Smooth muscle cell of the brain vasculature (primary cell): ENCODE measurements at regions not wholly inside any gene's neighbourhood (a gene's known extent, or its start where the extent isn't known, plus 50 kb on each side); places are given as distances from the start of the nearest gene placed in this dataset.
"Not testable (repeated sequence)": the region's sequence is repeated elsewhere in the genome, so short reads cannot be mapped to it uniquely, and the experiment has no call there.

Source experiments
- DNase-seq: peaks from one replicate; pipeline ENCODE4 v3.0.0-alpha.2; 2012; ENCODE audit warnings: low read depth, low spot score

GRCh38 chr1:238379446-238379845 is 488.7 kb upstream of the ZP4 start:
- not testable (repeated sequence) for DNase-seq

GRCh38 chr1:238377280-238377919 is 486.7 kb upstream of the ZP4 start:
- DNase-seq: no peak

GRCh38 chr1:238370599-238370998 is 479.9 kb upstream of the ZP4 start:
- DNase-seq: no peak

GRCh38 chr1:238364214-238364892 is 473.6 kb upstream of the ZP4 start:
- DNase-seq: no peak

GRCh38 chr1:238360474-238360873 is 469.8 kb upstream of the ZP4 start:
- DNase-seq: no peak

- DNase-seq: no peak
These were observed 459.7 kb upstream of the ZP4 start for GRCh38 chr1:238350471-238350870.

- DNase-seq: no peak
These were observed 455.6 kb upstream of the ZP4 start for GRCh38 chr1:238346340-238346739.

- DNase-seq: no peak
These were observed 455.1 kb upstream of the ZP4 start for GRCh38 chr1:238345837-238346236.

- no peak for DNase-seq
These were observed 453.1 kb upstream of the ZP4 start for GRCh38 chr1:238343852-238344251.

GRCh38 chr1:238341395-238341794 is 450.7 kb upstream of the ZP4 start:
- DNase-seq: no peak

GRCh38 chr1:238340989-238341388 is 450.3 kb upstream of the ZP4 start:
- DNase-seq: no peak

- DNase-seq: no peak
These were observed 445.8 kb upstream of the ZP4 start for GRCh38 chr1:238336531-238336930.

GRCh38 chr1:238334170-238334569 is 443.4 kb upstream of the ZP4 start:
- no peak for DNase-seq

- DNase-seq: no peak
These were observed 440.8 kb upstream of the ZP4 start for GRCh38 chr1:238331557-238331956.

GRCh38 chr1:238329671-238330070 is 438.9 kb upstream of the ZP4 start:
- DNase-seq: no peak

GRCh38 chr1:238327033-238327432 is 436.3 kb upstream of the ZP4 start:
- not testable (repeated sequence) for DNase-seq

- not testable (repeated sequence) for DNase-seq
These were observed 435.8 kb upstream of the ZP4 start for GRCh38 chr1:238326479-238326878.

- DNase-seq: no peak
These were observed 433.6 kb upstream of the ZP4 start for GRCh38 chr1:238324211-238324864.

- no peak for DNase-seq
These were observed 432.8 kb upstream of the ZP4 start for GRCh38 chr1:238323490-238323889.

- no peak for DNase-seq
These were observed 429.2 kb upstream of the ZP4 start for GRCh38 chr1:238319957-238320356.

- no peak for DNase-seq
These were observed 427.8 kb upstream of the ZP4 start for GRCh38 chr1:238318294-238319110.

- DNase-seq: no peak
These were observed 422.2 kb upstream of the ZP4 start for GRCh38 chr1:238312969-238313368.
